CD4-positive, CD25-positive, alpha-beta regulatory T cell (primary cell): ENCODE measurements at regions not wholly inside any gene's neighbourhood (a gene's known extent, or its start where the extent isn't known, plus 50 kb on each side); places are given as distances from the start of the nearest gene placed in this dataset.

Source experiments
- ATAC-seq, 2 donors: fragments of 150-1000 bp; cut with Tn5 transposase; one replicate each; pipeline ENCODE4 v1.10.0; 2021; ENCODE audit warnings: low read depth in 2 of 2, moderate number of reproducible peaks in 2 of 2, moderate library complexity in 1 of 2
- DNase-seq, 3 donors: peaks; one replicate each; pipeline versions ENCODE4 v3.0.0 to v3.0.0-alpha.2; 2012 to 2022; ENCODE audit warnings: mixed read lengths in 1 of 3
- H3K27ac ChIP-seq: one replicate; pipeline ENCODE4 v1.7.0; 2013; ENCODE audit warnings: mild to moderate bottlenecking, low read length; ENCODE audit not compliant: insufficient read depth, poor library complexity, severe bottlenecking
- H3K27me3 ChIP-seq: one replicate; pipeline ENCODE4 v1.7.0; 2013; ENCODE audit warnings: low read length; ENCODE audit not compliant: control insufficient read depth, insufficient read depth
- H3K36me3 ChIP-seq: one replicate; pipeline ENCODE4 v1.7.0; 2013; ENCODE audit warnings: mild to moderate bottlenecking, low read length, moderate library complexity; ENCODE audit not compliant: control insufficient read depth, insufficient read depth
- H3K4me1 ChIP-seq: 2 replicates; pipeline ENCODE4 v1.7.0; 2013; ENCODE audit warnings: mild to moderate bottlenecking, low read length; ENCODE audit not compliant: insufficient read depth, control insufficient read depth, poor library complexity, severe bottlenecking
- H3K4me3 ChIP-seq: one replicate; pipeline ENCODE4 v1.7.0; 2013; ENCODE audit warnings: low read depth, mild to moderate bottlenecking, low read length, moderate library complexity
- H3K9me3 ChIP-seq, 2 experiments: 1 replicate in 1 of 2; 2 replicates in 1 of 2; pipeline ENCODE4 v1.7.0; 2013; ENCODE audit warnings: low read length in 2 of 2, mild to moderate bottlenecking in 1 of 2, moderate library complexity in 1 of 2; ENCODE audit not compliant: control insufficient read depth in 2 of 2
- H3K27ac Mint-ChIP-seq, 3 donors: one replicate each; pipeline ENCODE4 v1.8.0; 2020 to 2022; ENCODE audit warnings: mild to moderate bottlenecking in 3 of 3, mixed read lengths in 3 of 3, moderate library complexity in 2 of 3
- H3K27me3 Mint-ChIP-seq: one replicate; pipeline ENCODE4 v1.8.0; 2022; ENCODE audit warnings: mild to moderate bottlenecking, mixed read lengths
- H3K36me3 Mint-ChIP-seq: one replicate; pipeline ENCODE4 v1.8.0; 2020; ENCODE audit warnings: mixed read lengths
- H3K4me1 Mint-ChIP-seq, 4 donors: one replicate each; pipeline ENCODE4 v1.8.0; 2020 to 2022; ENCODE audit warnings: mixed read lengths in 4 of 4, mild to moderate bottlenecking in 1 of 4
- H3K4me3 Mint-ChIP-seq, 4 donors: one replicate each; pipeline ENCODE4 v1.8.0; 2020 to 2022; ENCODE audit warnings: mild to moderate bottlenecking in 4 of 4, mixed read lengths in 4 of 4, moderate library complexity in 3 of 4
- H3K9me3 Mint-ChIP-seq, 7 donors: one replicate each; pipeline ENCODE4 v1.8.0; 2020 to 2022; ENCODE audit warnings: mixed read lengths in 7 of 7, mild to moderate bottlenecking in 3 of 7, moderate library complexity in 2 of 7

GRCh38 chr12:67437011-67437410 lies 167.9 kb downstream of the CAND1 start:
- H3K27me3 ChIP-seq, result no peaks in the 10 kb centered on the region
- Mint-ChIP-seq H3K27me3 (no peaks in the 10 kb centered on the region), H3K4me3 (no peak overlapping the region), H3K36me3 (no peaks in the 10 kb centered on the region), H3K9me3 (peaks cover 0 to 5% (median 0%) of the 10 kb centered on the region in 7 donors), H3K4me1 (peaks cover 4 to 26% (median 11%) of the 10 kb centered on the region in 4 donors), H3K27ac (peak overlapping the region in 1 of 3 donors; percentile 19)
- no peaks in the 10 kb centered on the region for H3K9me3 ChIP-seq
- peaks cover 8% of the 10 kb centered on the region for H3K4me1 ChIP-seq
- no peak for DNase-seq
- no peak overlapping the region for H3K4me3 ChIP-seq
- H3K36me3 ChIP-seq, result no peaks in the 10 kb centered on the region
- H3K27ac ChIP-seq, result no peak overlapping the region
- ATAC-seq, result no peak

DNA sequence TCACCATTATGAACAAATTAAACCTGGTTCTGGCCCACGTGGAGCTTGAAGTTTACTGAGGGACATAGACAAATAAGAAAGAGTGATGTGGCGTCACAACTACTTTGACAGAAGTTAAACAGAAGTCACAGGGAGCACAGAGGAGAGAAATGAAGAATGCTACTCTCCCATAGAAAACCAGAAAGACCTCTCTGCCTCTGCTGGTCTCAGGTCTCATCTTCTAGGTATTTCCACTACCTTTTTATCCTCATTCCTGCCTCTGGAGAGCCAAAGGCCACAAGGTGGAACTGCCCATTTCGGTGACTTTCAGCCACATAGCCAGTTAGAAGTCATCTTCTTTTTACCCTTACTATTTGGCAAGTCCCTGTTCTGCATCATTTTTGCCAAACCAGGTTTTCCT lies 170.5 kb downstream of the CAND1 start:
- no peaks in the 10 kb centered on the region for H3K36me3 Mint-ChIP-seq
- DNase-seq, result no peak
- H3K27me3 Mint-ChIP-seq, result no peaks in the 10 kb centered on the region
- H3K27me3 ChIP-seq, result no peaks in the 10 kb centered on the region
- no peak overlapping the region for H3K27ac ChIP-seq
- H3K4me3 Mint-ChIP-seq, result no peak overlapping the region
- peaks cover 8% of the 10 kb centered on the region for H3K4me1 ChIP-seq
- H3K9me3 Mint-ChIP-seq, result peaks cover 0 to 5% (median 0%) of the 10 kb centered on the region in 7 donors
- no peak overlapping the region for H3K27ac Mint-ChIP-seq
- no peak for ATAC-seq
- H3K36me3 ChIP-seq, result no peaks in the 10 kb centered on the region
- no peak overlapping the region for H3K4me3 ChIP-seq
- peaks cover 8 to 32% (median 12%) of the 10 kb centered on the region in 4 donors for H3K4me1 Mint-ChIP-seq
- no peaks in the 10 kb centered on the region for H3K9me3 ChIP-seq

- no peaks in the 10 kb centered on the region for H3K27me3 Mint-ChIP-seq
- DNase-seq, result peak; percentile 50 to 81 (median 73)
- no peaks in the 10 kb centered on the region for H3K36me3 Mint-ChIP-seq
- peak overlapping the region in 2 of 3 donors; percentile 66 to 79 for H3K27ac Mint-ChIP-seq
- H3K9me3 Mint-ChIP-seq, result peaks cover 0 to 4% (median 0%) of the 10 kb centered on the region in 7 donors
- Histone ChIP-seq H3K36me3 (no peaks in the 10 kb centered on the region), H3K9me3 (no peaks in the 10 kb centered on the region), H3K4me1 (peaks cover 8% of the 10 kb centered on the region), H3K27me3 (no peaks in the 10 kb centered on the region), H3K4me3 (peak overlapping the region; percentile 20), H3K27ac (no peak overlapping the region)
- H3K4me3 Mint-ChIP-seq, result peak overlapping the region; percentile 2 to 79 (median 28)
- H3K4me1 Mint-ChIP-seq, result peaks cover 8 to 28% (median 11%) of the 10 kb centered on the region in 4 donors
- peak; percentile 88 to 91 for ATAC-seq
Observed at GRCh38 chr12:67441736-67442346, 172.7 kb downstream of the CAND1 start.

- Mint-ChIP-seq H3K27ac (peak overlapping the region in 1 of 3 donors; percentile 66), H3K9me3 (peaks cover 0 to 4% (median 0%) of the 10 kb centered on the region in 7 donors), H3K4me3 (no peak overlapping the region), H3K36me3 (no peaks in the 10 kb centered on the region), H3K4me1 (peaks cover 11 to 26% (median 11%) of the 10 kb centered on the region in 4 donors), H3K27me3 (no peaks in the 10 kb centered on the region)
- Histone ChIP-seq H3K36me3 (no peaks in the 10 kb centered on the region), H3K27me3 (no peaks in the 10 kb centered on the region), H3K9me3 (no peaks in the 10 kb centered on the region), H3K27ac (no peak overlapping the region), H3K4me3 (no peak overlapping the region), H3K4me1 (peaks cover 8% of the 10 kb centered on the region)
- DNase-seq, result no peak
- no peak for ATAC-seq
Observed at GRCh38 chr12:67442347-67442841, 173.2 kb downstream of the CAND1 start.

DNA sequence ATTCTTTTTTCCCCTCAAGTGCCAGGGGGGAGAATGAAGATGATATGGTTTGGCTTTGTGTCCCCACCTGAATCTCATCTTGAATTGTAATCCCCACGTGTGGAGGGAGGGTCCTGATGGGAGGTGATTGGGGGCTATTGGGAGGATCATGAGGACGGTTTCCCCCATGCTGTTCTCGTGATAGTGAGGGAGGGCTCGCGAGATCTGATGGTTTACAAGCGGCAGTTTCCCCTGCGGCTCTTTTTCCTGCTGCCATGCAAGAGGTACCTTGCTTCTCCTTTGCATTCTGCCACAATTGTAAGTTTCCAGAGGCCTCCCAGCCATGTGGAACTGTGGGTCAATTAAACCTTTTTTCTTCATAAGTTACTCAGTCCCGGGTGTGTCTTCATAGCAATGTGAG lies 173.7 kb downstream of the CAND1 start:
- Histone ChIP-seq H3K27me3 (no peaks in the 10 kb centered on the region), H3K36me3 (no peaks in the 10 kb centered on the region), H3K9me3 (no peaks in the 10 kb centered on the region), H3K4me1 (peaks cover 8% of the 10 kb centered on the region), H3K4me3 (no peak overlapping the region), H3K27ac (no peak overlapping the region)
- no peak overlapping the region for H3K27ac Mint-ChIP-seq
- no peaks in the 10 kb centered on the region for H3K36me3 Mint-ChIP-seq
- peaks cover 0 to 4% (median 0%) of the 10 kb centered on the region in 7 donors for H3K9me3 Mint-ChIP-seq
- no peaks in the 10 kb centered on the region for H3K27me3 Mint-ChIP-seq
- ATAC-seq, result no peak
- H3K4me1 Mint-ChIP-seq, result peaks cover 11 to 29% (median 12%) of the 10 kb centered on the region in 4 donors
- H3K4me3 Mint-ChIP-seq, result no peak overlapping the region
- no peak for DNase-seq

- H3K9me3 ChIP-seq, result no peaks in the 10 kb centered on the region
- H3K27ac Mint-ChIP-seq, result no peak overlapping the region
- H3K4me3 ChIP-seq, result no peak overlapping the region
- ATAC-seq (no peak), DNase-seq (no peak)
- no peaks in the 10 kb centered on the region for H3K27me3 ChIP-seq
- H3K4me1 Mint-ChIP-seq, result peaks cover 22 to 45% (median 24%) of the 10 kb centered on the region in 4 donors
- H3K27me3 Mint-ChIP-seq, result no peaks in the 10 kb centered on the region
- H3K36me3 Mint-ChIP-seq, result no peaks in the 10 kb centered on the region
- H3K9me3 Mint-ChIP-seq, result peaks cover 0 to 4% (median 0%) of the 10 kb centered on the region in 7 donors
- H3K27ac ChIP-seq, result no peak overlapping the region
- H3K4me1 ChIP-seq, result peaks cover 18% of the 10 kb centered on the region
- H3K4me3 Mint-ChIP-seq, result no peak overlapping the region
- H3K36me3 ChIP-seq, result no peaks in the 10 kb centered on the region
Observed at GRCh38 chr12:67444542-67444941, 175.4 kb downstream of the CAND1 start.

DNA sequence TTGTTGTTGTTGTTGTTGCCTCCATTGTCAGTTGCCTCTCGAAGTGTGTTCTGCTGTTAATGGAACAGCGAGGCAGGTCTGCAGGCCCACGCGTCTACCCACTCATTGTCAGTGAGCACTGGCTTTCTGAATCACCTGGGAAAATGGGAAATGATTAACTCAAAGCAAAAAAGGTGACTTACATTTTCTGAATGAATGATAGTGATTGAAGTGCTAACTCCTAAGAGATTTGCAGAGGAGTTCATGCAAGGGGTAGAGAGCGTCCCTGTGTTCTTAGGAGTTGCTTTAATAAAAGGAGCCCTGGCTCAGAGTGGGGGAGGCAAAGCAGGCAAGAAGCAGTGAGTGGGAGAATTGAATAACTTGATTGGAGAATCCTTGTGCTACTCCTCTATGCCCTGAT lies 177.6 kb downstream of the CAND1 start:
- no peak for ATAC-seq
- no peak for DNase-seq
- Histone ChIP-seq H3K4me3 (no peak overlapping the region), H3K27me3 (no peaks in the 10 kb centered on the region), H3K27ac (no peak overlapping the region), H3K4me1 (peaks cover 28% of the 10 kb centered on the region), H3K9me3 (no peaks in the 10 kb centered on the region), H3K36me3 (no peaks in the 10 kb centered on the region)
- Mint-ChIP-seq H3K27ac (no peak overlapping the region), H3K4me3 (peak overlapping the region in 1 of 4 donors; percentile 12), H3K27me3 (no peaks in the 10 kb centered on the region), H3K4me1 (peaks cover 27 to 56% (median 34%) of the 10 kb centered on the region in 4 donors), H3K36me3 (no peaks in the 10 kb centered on the region), H3K9me3 (peaks cover 0 to 4% (median 0%) of the 10 kb centered on the region in 7 donors)

DNA sequence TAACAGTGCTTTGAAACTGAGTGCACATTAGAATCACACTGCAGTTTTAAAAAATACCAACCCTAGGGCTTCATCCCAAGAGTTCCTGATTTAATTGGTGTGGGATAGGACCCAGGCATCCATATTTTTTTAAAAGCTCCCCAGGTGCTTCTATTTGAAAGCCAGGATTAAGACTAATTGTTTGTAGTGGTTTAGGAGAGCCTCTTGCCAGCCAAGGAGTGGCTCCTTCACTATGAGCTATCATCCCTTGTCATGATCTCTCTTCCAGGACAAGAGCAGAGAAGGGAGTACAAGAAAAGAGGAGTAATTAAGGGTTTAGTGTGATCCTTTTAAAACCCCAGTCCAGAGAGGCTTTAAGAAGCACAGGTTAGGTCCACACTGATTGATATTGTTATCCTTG lies 178.0 kb downstream of the CAND1 start:
- Mint-ChIP-seq H3K27ac (peak overlapping the region in 1 of 3 donors; percentile 66), H3K4me3 (peak overlapping the region in 1 of 4 donors; percentile 20), H3K36me3 (no peaks in the 10 kb centered on the region), H3K27me3 (no peaks in the 10 kb centered on the region), H3K9me3 (peaks cover 0 to 4% (median 0%) of the 10 kb centered on the region in 7 donors), H3K4me1 (peaks cover 27 to 56% (median 36%) of the 10 kb centered on the region in 4 donors)
- Histone ChIP-seq H3K36me3 (no peaks in the 10 kb centered on the region), H3K4me1 (peaks cover 28% of the 10 kb centered on the region), H3K27me3 (no peaks in the 10 kb centered on the region), H3K4me3 (no peak overlapping the region), H3K9me3 (no peaks in the 10 kb centered on the region), H3K27ac (no peak overlapping the region)
- ATAC-seq (no peak), DNase-seq (no peak)
